D721Med (cell line): ENCODE measurements at regions not wholly inside any gene's neighbourhood (a gene's known extent, or its start where the extent isn't known, plus 50 kb on each side); places are given as distances from the start of the nearest gene placed in this dataset.

Experiments used
- DNase-seq: peaks from one replicate; pipeline ENCODE4 v3.0.0; 2011; ENCODE audit warnings: low spot score; ENCODE audit not compliant: insufficient read length
- FAIRE-seq: peaks from 2 replicates; lab custom pipeline; 2011; peaks lifted over from hg19 to GRCh38; lab: Jason Lieb, UNC
- TF ChIP-seq, protein P1 (sequence below): IDR thresholded peaks from 2 replicates; pipeline ENCODE4 v1.5.1; 2012; ENCODE audit warnings: mild to moderate bottlenecking, control low read depth; ENCODE audit not compliant: insufficient read depth; ENCODE audit errors: missing control alignments

GRCh38 chr3:99013077-99013476, 111.6 kb upstream of the DCBLD2 start:
- no peak for FAIRE-seq
- DNase-seq = no peak
- TF ChIP-seq, protein P1, sequence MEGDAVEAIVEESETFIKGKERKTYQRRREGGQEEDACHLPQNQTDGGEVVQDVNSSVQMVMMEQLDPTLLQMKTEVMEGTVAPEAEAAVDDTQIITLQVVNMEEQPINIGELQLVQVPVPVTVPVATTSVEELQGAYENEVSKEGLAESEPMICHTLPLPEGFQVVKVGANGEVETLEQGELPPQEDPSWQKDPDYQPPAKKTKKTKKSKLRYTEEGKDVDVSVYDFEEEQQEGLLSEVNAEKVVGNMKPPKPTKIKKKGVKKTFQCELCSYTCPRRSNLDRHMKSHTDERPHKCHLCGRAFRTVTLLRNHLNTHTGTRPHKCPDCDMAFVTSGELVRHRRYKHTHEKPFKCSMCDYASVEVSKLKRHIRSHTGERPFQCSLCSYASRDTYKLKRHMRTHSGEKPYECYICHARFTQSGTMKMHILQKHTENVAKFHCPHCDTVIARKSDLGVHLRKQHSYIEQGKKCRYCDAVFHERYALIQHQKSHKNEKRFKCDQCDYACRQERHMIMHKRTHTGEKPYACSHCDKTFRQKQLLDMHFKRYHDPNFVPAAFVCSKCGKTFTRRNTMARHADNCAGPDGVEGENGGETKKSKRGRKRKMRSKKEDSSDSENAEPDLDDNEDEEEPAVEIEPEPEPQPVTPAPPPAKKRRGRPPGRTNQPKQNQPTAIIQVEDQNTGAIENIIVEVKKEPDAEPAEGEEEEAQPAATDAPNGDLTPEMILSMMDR = no peak

DNA sequence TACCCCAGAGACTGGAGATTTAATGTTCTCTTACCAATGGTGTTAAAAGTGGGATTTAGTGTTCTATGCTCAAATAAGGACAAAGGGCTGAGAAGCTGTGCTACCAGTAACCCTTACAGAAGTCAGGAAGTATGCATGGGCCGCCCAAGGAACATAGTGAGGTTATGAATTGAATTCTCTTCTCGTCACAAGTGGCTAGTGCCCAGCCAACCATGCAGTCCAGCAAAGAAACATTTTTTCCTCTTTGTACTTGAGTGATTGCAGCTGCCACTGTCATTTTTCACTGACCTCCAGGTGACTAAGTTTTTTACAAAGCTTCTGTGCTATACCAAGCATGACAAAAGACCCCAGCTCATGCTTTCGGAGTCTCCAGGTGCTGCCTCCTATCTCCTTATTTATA, 110.6 kb upstream of the DCBLD2 start:
- FAIRE-seq (no peak), DNase-seq (no peak)
- TF ChIP-seq, protein P1 = no peak

- TF ChIP-seq, protein P1 = no peak
- DNase-seq = no peak
- FAIRE-seq = no peak
Measured at GRCh38 chr3:99009851-99010250, 108.4 kb upstream of the DCBLD2 start.

DNA sequence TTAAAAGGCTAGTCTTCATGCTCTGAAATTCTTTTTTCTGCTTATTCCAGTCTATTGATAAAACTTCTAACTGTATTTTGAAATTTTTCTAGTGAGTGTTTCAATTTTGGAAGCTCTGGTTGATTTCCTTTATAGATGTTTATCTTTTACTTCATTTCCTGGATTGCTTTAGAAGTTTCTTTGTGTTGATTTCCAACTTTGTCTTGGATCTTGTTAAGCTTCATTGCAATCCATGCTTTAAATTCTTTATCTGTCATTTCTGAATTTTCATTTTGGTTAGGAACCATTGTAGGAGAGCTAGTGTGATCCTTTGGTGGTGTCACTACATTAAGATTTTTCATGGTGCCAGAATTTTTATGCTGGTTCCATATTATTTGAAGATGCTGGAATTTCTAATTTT, 105.2 kb upstream of the DCBLD2 start:
- DNase-seq (no peak), FAIRE-seq (no peak)
- TF ChIP-seq, protein P1 = no peak

DNA sequence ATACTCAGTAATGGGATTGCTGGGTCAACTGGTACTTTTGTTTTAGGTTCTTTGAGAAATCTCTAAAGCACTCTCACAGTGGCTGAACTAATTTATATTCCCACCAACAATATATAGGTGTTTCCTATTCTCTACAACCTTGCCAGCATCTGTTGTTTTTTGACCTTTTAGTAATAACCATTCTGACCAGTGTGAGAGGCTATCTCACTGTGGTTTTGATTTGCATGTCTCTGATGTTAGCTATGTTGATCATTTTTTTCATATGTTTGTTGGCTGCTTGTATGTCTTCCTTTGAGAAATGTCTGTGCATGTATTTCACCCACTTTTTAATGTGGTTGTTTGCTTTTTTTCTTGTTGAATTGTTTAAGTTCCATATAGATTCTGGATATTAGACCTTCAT, 98.2 kb upstream of the DCBLD2 start:
- TF ChIP-seq, protein P1 = no peak

DNA sequence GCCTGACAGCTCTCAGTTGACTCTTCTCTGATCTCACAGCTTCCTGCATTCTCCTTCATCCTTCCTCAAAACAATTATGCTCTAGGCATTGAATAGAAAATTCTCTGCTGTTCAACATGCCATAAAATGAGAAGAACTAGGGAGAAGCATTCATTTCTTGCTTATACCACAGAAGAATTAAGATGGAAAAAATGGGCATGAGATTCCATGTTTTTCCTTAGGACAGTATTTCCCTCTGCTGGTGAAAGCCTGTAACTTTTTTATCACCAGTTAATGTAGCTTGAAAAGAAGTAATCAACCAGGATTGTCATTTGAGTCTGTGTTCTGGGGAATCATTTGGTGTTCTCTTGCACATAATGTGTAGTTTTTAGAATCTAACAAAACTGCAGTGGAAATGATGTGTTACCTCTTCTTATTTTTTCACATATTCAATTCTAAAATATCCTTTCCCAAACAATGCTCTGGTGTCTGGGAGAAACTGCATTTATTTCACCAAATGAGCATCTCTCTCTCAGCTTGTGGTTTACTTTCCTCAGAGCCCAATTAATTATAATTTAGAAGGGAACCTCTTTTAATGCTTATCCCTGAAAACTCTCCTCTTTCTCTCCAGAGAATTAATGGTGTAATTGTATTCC, 92.8 kb upstream of the DCBLD2 start:
- DNase-seq (no peak), FAIRE-seq (no peak)
- TF ChIP-seq, protein P1 = peak; percentile 66

More for the DNA sequence above, 98.2 kb upstream of the DCBLD2 start:
- DNase-seq = no peak
- no peak for FAIRE-seq

- DNase-seq (no peak), FAIRE-seq (no peak)
- TF ChIP-seq, protein P1 = no peak
Measured at GRCh38 chr3:98991393-98991792, 89.9 kb upstream of the DCBLD2 start.
